Glutamatergic neuron (in vitro differentiated cells): ENCODE measurements at regions not wholly inside any gene's neighbourhood (a gene's known extent, or its start where the extent isn't known, plus 50 kb on each side); places are given as distances from the start of the nearest gene placed in this dataset.

ENCODE experiments used
- DNase-seq: peaks from one replicate; pipeline ENCODE4 v3.0.0; 2022
- H3K27ac Mint-ChIP-seq: one replicate; pipeline ENCODE4 v1.8.0; 2020; ENCODE audit warnings: mild to moderate bottlenecking, mixed read lengths, inconsistent platforms; ENCODE audit not compliant: unreplicated experiment
- H3K27me3 Mint-ChIP-seq: one replicate; pipeline ENCODE4 v1.8.0; 2020; ENCODE audit warnings: mild to moderate bottlenecking, moderate library complexity, mixed read lengths, inconsistent platforms; ENCODE audit not compliant: unreplicated experiment
- H3K36me3 Mint-ChIP-seq: one replicate; pipeline ENCODE4 v1.8.0; 2020; ENCODE audit warnings: mild to moderate bottlenecking, mixed read lengths, inconsistent platforms; ENCODE audit not compliant: unreplicated experiment
- H3K4me1 Mint-ChIP-seq: one replicate; pipeline ENCODE4 v1.8.0; 2020; ENCODE audit warnings: mild to moderate bottlenecking, low read depth, mixed read lengths, inconsistent platforms; ENCODE audit not compliant: unreplicated experiment
- H3K4me3 Mint-ChIP-seq: one replicate; pipeline ENCODE4 v1.8.0; 2020; ENCODE audit warnings: mild to moderate bottlenecking, mixed read lengths, inconsistent platforms; ENCODE audit not compliant: unreplicated experiment
- H3K9me3 Mint-ChIP-seq: one replicate; pipeline ENCODE4 v1.8.0; 2020; ENCODE audit warnings: mild to moderate bottlenecking, moderate library complexity, mixed read lengths, inconsistent platforms; ENCODE audit not compliant: unreplicated experiment
- CTCF ChIP-seq: fragments of 200-600 bp; sonication (generic); IDR thresholded peaks from one replicate; pipeline ENCODE4 v1.5.0; 2021; ENCODE audit not compliant: partially characterized antibody, unreplicated experiment

- H3K4me1 Mint-ChIP-seq: no peaks in the 10 kb centered on the region
- no peaks in the 10 kb centered on the region for H3K9me3 Mint-ChIP-seq
- no peak overlapping the region for H3K4me3 Mint-ChIP-seq
- no peaks in the 10 kb centered on the region for H3K27me3 Mint-ChIP-seq
- no peaks in the 10 kb centered on the region for H3K36me3 Mint-ChIP-seq
- TF ChIP-seq CTCF: no peak
- DNase-seq: no peak
- no peak overlapping the region for H3K27ac Mint-ChIP-seq
Observed at GRCh38 chr3:164192974-164193373, 885.3 kb downstream of the SI start.

GRCh38 chr3:164190566-164190965 is 887.7 kb downstream of the SI start:
- H3K9me3 Mint-ChIP-seq: no peaks in the 10 kb centered on the region
- H3K36me3 Mint-ChIP-seq: no peaks in the 10 kb centered on the region
- TF ChIP-seq CTCF: no peak
- no peaks in the 10 kb centered on the region for H3K27me3 Mint-ChIP-seq
- no peak overlapping the region for H3K4me3 Mint-ChIP-seq
- no peaks in the 10 kb centered on the region for H3K4me1 Mint-ChIP-seq
- H3K27ac Mint-ChIP-seq: no peak overlapping the region
- no peak for DNase-seq

GRCh38 chr3:164186095-164186494 is 892.2 kb downstream of the SI start:
- no peaks in the 10 kb centered on the region for H3K36me3 Mint-ChIP-seq
- H3K4me3 Mint-ChIP-seq: no peak overlapping the region
- H3K4me1 Mint-ChIP-seq: no peaks in the 10 kb centered on the region
- no peaks in the 10 kb centered on the region for H3K27me3 Mint-ChIP-seq
- no peak overlapping the region for H3K27ac Mint-ChIP-seq
- TF ChIP-seq CTCF: no peak
- DNase-seq: no peak
- H3K9me3 Mint-ChIP-seq: peaks cover 3% of the 10 kb centered on the region

GRCh38 chr3:164179110-164179774 is 899.1 kb downstream of the SI start:
- H3K27ac Mint-ChIP-seq: no peak overlapping the region
- H3K4me3 Mint-ChIP-seq: no peak overlapping the region
- no peaks in the 10 kb centered on the region for H3K4me1 Mint-ChIP-seq
- DNase-seq: no peak
- peaks cover 6% of the 10 kb centered on the region for H3K36me3 Mint-ChIP-seq
- H3K27me3 Mint-ChIP-seq: no peaks in the 10 kb centered on the region
- TF ChIP-seq CTCF: no peak
- peaks cover 1% of the 10 kb centered on the region for H3K9me3 Mint-ChIP-seq

- Mint-ChIP-seq H3K36me3 (no peaks in the 10 kb centered on the region), H3K4me3 (no peak overlapping the region), H3K9me3 (peaks cover 1% of the 10 kb centered on the region), H3K4me1 (no peaks in the 10 kb centered on the region), H3K27ac (no peak overlapping the region), H3K27me3 (no peaks in the 10 kb centered on the region)
- DNase-seq: no peak
- no peak for TF ChIP-seq CTCF
Observed at GRCh38 chr3:164174059-164174458, 904.2 kb downstream of the SI start.
